NT2/D1 (cell line): ENCODE measurements at regions not wholly inside any gene's neighbourhood (a gene's known extent, or its start where the extent isn't known, plus 50 kb on each side); places are given as distances from the start of the nearest gene placed in this dataset.

Source experiments
- SUZ12 ChIP-seq: IDR thresholded peaks from 2 replicates; pipeline ENCODE4 v1.6.1; 2011; ENCODE audit not compliant: insufficient read length, insufficient read depth; ENCODE audit errors: extremely low read depth
- YY1 ChIP-seq: IDR thresholded peaks from 2 replicates; pipeline ENCODE4 v1.6.1; 2011; ENCODE audit not compliant: insufficient read length, insufficient read depth
- ZNF274 ChIP-seq: IDR thresholded peaks from 2 replicates; pipeline ENCODE4 v1.6.1; 2011; ENCODE audit warnings: mild to moderate bottlenecking, low read depth, low read length

DNA sequence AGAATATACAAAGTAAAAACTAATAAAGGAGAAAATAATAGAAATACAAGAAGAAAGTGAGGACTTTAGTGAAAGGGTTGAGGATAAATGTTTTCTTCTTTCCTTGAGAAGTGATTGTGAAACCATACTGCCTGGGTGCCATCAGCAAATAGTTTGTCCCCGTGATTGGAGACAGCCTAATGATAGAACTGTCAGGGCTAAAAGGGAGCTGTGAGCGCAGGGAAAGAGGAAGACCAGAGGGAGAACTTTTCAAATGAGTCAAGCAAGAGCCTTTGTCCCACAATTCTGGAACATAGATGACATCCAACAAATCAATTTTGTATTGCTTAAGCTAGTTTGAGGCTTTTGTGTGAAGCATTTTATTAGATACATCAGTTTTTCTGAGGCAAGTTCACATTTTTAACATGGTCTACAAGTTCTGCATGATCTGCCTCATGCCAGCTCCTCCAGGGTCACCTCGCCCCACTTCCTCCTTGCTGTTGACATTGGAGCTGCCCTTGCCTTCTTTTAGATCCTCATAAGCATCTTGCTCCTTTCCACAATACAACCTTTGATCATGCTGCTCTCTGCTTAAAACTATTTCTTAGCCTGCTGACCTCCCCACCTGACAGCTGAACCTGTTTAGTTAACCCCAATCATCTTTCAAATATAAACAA, 213.4 kb upstream of the REG3G start:
- TF ChIP-seq ZNF274 (no peak), YY1 (no peak), SUZ12 (no peak)
